ENCODE measurements at regions not wholly inside any gene's neighbourhood (a gene's known extent, or its start where the extent isn't known, plus 50 kb on each side); places are given as distances from the start of the nearest gene placed in this dataset.

GRCh38 chr4:24464566-24464965 lies 119.8 kb downstream of the DHX15 start:
- Histone ChIP-seq H3K4me2 (replicated peaks; ENCODE audit: extremely low read depth, low read length, poor library complexity, severe bottlenecking) (no peak overlapping the region), H3K9me3 (replicated peaks in 1 of 2; ENCODE audit: control insufficient read depth in 1 of 2, insufficient read depth in 1 of 2, low read length in 2 of 2) (peaks cover 0 to 8% of the 10 kb centered on the region in 2 donors), H4K20me1 (ENCODE audit: insufficient read depth, low read length) (no peaks in the 10 kb centered on the region), H3K4me3 (replicated peaks in 1 of 3; ENCODE audit: low read depth in 2 of 3, low read length in 3 of 3) (no peak overlapping the region), H3K9ac (ENCODE audit: insufficient read depth, low read length, poor library complexity, severe bottlenecking) (no peak overlapping the region), H3K27ac (ENCODE audit: low read depth in 1 of 2, low read length in 2 of 2) (no peak overlapping the region), H3K27me3 (ENCODE audit: control insufficient read depth in 2 of 2, insufficient read depth in 2 of 2, low read length in 2 of 2) (peaks cover 26 to 38% of the 10 kb centered on the region in 2 donors), H3K4me1 (ENCODE audit: control insufficient read depth in 1 of 2, insufficient read depth in 2 of 2, low read length in 2 of 2) (no peaks in the 10 kb centered on the region), H2AFZ (ENCODE audit: insufficient read depth, low read depth, low read length, poor library complexity, severe bottlenecking) (no peak overlapping the region), H3K79me2 (ENCODE audit: insufficient read depth, low read length) (no peaks in the 10 kb centered on the region), H3K36me3 (replicated peaks in 1 of 2; ENCODE audit: control insufficient read depth in 1 of 2, insufficient read depth in 2 of 2, low read length in 2 of 2) (no peaks in the 10 kb centered on the region)
- peak overlapping the region in 1 of 2 donors; percentile 50 for H3K4me3 Mint-ChIP-seq
- H3K27ac Mint-ChIP-seq, result no peak overlapping the region
- peaks cover 2% of the 10 kb centered on the region for H3K4me1 Mint-ChIP-seq
- no peak for DNase-seq
- no peaks in the 10 kb centered on the region for H3K36me3 Mint-ChIP-seq
- H3K9me3 Mint-ChIP-seq, result peaks cover 0 to 2% (median 0%) of the 10 kb centered on the region in 7 donors
- WGBS (ENCODE audit: insufficient coverage), result 91% methylated on average over 6 of the region's 7 CpGs
- peaks cover 26 to 47% (median 37%) of the 10 kb centered on the region in 3 donors for H3K27me3 Mint-ChIP-seq (ENCODE audit: low read depth in 3 of 3)
- intact Hi-C loops (cut with micrococcal nuclease), result no loop called here
- TF ChIP-seq CTCF (IDR thresholded peaks at IDR 0.05), result no peak

- WGBS (ENCODE audit: insufficient coverage), result 92% methylated on average over 2 of the region's 2 CpGs
- H3K27ac Mint-ChIP-seq, result no peak overlapping the region
- H3K27me3 Mint-ChIP-seq (ENCODE audit: low read depth in 3 of 3), result peaks cover 5 to 8% (median 8%) of the 10 kb centered on the region in 3 donors
- TF ChIP-seq CTCF (IDR thresholded peaks at IDR 0.05), result no peak
- Histone ChIP-seq H3K9ac (ENCODE audit: insufficient read depth, low read length, poor library complexity, severe bottlenecking) (no peak overlapping the region), H3K27ac (ENCODE audit: low read depth in 1 of 2, low read length in 2 of 2) (no peak overlapping the region), H3K27me3 (ENCODE audit: control insufficient read depth in 2 of 2, insufficient read depth in 2 of 2, low read length in 2 of 2) (peaks cover 0 to 2% of the 10 kb centered on the region in 2 donors), H3K4me1 (ENCODE audit: control insufficient read depth in 1 of 2, insufficient read depth in 2 of 2, low read length in 2 of 2) (no peaks in the 10 kb centered on the region), H4K20me1 (ENCODE audit: insufficient read depth, low read length) (no peaks in the 10 kb centered on the region), H3K4me3 (replicated peaks in 1 of 3; ENCODE audit: low read depth in 2 of 3, low read length in 3 of 3) (no peak overlapping the region), H3K79me2 (ENCODE audit: insufficient read depth, low read length) (no peaks in the 10 kb centered on the region), H2AFZ (ENCODE audit: insufficient read depth, low read depth, low read length, poor library complexity, severe bottlenecking) (no peak overlapping the region), H3K4me2 (replicated peaks; ENCODE audit: extremely low read depth, low read length, poor library complexity, severe bottlenecking) (no peak overlapping the region), H3K9me3 (replicated peaks in 1 of 2; ENCODE audit: control insufficient read depth in 1 of 2, insufficient read depth in 1 of 2, low read length in 2 of 2) (peaks cover 0 to 3% of the 10 kb centered on the region in 2 donors), H3K36me3 (replicated peaks in 1 of 2; ENCODE audit: control insufficient read depth in 1 of 2, insufficient read depth in 2 of 2, low read length in 2 of 2) (no peaks in the 10 kb centered on the region)
- H3K4me1 Mint-ChIP-seq, result no peaks in the 10 kb centered on the region
- DNase-seq, result no peak
- no peak overlapping the region for H3K4me3 Mint-ChIP-seq
- H3K9me3 Mint-ChIP-seq, result peaks cover 0 to 10% (median 7%) of the 10 kb centered on the region in 7 donors
- no peaks in the 10 kb centered on the region for H3K36me3 Mint-ChIP-seq
- intact Hi-C loops (cut with micrococcal nuclease), result no loop called here
Observed at GRCh38 chr4:24456431-24456830, 127.9 kb downstream of the DHX15 start.

All from CD14-positive monocyte (primary cell).